GM21619 (cell line): ENCODE measurements at regions not wholly inside any gene's neighbourhood (a gene's known extent, or its start where the extent isn't known, plus 50 kb on each side); places are given as distances from the start of the nearest gene placed in this dataset.
A peak's percentile ranks its signal among the peaks of the same experiment; 100 is the strongest.

Source experiments
- ATAC-seq: cut with Tn5 transposase; IDR thresholded peaks from one replicate; pipeline ENCODE4 v1.9.1; 2021; ENCODE audit not compliant: unreplicated experiment

GRCh38 chr11:115893461-115894099, 389.4 kb upstream of the CADM1 start:
- no peak for ATAC-seq

DNA sequence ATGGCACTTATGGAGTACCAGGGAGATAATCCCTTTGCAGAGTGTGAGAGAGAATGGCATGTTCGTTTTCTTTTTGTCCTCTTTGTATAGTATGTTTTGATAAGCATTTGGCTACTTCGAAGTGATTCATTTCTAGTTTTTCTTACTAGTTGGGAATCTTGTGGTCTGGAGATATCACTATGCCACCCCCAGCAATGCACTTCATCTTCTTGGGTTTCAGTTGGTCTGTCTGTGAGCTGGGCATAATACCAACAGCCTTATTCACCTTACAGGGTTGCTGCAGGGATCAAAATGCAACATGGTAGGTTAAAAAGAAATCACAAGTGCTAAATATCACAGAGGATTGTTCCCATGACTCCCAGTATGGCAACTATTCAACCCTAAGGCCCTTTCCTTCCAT, 387.8 kb upstream of the CADM1 start:
- no peak for ATAC-seq

- no peak for ATAC-seq
Observed at GRCh38 chr11:115891581-115891980, 387.4 kb upstream of the CADM1 start.

- ATAC-seq, result no peak
Observed at GRCh38 chr11:115890500-115890899, 386.3 kb upstream of the CADM1 start.

DNA sequence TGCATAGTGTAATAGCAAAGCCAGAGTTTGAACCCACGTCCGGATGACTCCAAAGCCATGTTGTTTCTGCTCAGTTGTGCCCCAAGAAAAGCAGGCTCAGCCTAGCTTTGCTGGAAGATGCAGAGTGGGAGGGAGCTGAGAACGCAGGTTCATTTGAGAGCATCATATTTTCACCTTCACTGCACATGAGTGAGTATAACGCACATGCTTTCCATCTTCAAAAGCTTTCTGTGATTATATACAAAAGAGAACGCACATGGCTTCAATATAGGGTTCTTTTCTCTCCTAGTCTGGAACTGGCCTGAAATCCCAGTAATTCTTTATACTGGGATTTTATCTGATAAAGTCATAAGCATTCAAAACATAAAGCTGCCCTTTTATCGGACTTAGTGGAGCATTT, 385.5 kb upstream of the CADM1 start:
- ATAC-seq, result no peak

DNA sequence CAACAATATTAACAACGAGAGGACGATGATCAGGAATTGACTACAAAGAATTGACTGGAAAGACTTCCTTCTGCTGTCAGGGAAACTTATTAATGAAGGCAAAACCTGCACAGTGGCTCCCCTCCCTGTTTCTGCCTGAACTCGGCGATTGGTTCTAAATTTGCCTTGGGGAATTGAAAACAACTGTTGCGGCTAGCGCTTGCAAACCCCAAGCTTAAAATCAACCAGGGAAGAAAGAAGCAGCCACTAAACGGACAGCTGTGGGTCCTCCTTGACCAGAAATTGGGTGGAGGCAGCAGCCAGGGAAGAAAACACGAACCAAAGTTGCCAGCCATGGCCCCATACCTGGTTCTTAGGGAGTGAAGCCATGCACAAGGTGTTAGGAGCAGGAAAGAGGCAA, 383.5 kb upstream of the CADM1 start:
- ATAC-seq, result no peak

GRCh38 chr11:115887316-115887715, 383.1 kb upstream of the CADM1 start:
- no peak for ATAC-seq

- no peak for ATAC-seq
Observed at GRCh38 chr11:115886422-115886733, 382.2 kb upstream of the CADM1 start.

GRCh38 chr11:115885535-115886421, 381.6 kb upstream of the CADM1 start:
- ATAC-seq, result no peak

DNA sequence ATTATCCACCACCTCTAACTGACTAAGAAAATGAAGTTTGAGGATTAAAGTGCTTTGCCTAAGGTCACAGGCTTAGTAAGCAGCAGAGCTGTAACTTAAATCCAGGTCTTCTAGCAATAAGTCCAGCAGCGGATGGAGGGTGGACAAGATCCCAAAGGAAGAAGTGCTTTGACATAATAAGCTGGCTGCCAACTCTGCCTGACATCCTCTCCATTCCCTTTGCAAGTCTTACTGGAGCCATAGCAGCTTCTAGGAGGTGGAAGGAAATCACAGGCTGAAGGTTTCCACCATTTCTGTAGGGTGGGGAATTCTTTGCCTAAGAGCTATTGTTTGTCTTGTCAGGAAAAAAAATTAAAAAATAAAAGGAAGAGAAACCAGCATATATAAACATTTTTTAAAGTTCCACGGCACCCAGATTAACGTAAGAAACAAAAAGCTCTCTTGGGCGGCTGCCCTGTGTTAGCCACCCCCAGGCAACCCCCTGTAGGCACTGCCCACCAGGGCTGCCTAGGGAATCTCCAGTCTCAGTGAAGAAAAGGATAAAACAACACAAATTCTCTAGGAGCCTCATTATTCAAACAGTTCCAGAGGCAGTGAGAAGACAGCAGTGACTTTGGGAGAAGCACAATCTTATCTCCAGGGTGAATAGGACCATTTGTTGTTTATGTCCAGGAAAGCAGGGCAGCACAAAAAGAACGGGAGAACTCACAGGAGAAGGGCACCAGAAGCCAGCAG, 380.8 kb upstream of the CADM1 start:
- ATAC-seq, result no peak

GRCh38 chr11:115874843-115875242, 370.6 kb upstream of the CADM1 start:
- peak; percentile 78 for ATAC-seq

DNA sequence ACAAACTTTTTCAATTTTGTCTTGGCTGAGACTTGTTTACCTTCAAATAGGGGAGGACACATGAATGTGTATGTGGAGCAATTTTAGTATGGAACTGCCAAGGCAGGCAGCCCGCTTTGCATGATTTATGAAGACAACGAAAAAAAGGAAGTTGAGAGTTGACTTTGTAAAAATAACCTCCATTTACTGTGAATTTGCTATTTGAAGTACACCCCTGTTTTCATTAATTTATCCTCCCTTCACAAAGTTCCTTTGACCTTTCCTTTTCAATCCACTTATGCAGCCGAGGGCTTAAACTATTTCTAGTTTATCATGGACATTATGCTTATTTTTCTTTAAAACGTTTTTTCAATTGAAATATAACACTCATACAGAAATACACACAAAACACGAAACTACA, 369.6 kb upstream of the CADM1 start:
- ATAC-seq, result no peak

- no peak for ATAC-seq
Observed at GRCh38 chr11:115872416-115872815, 368.2 kb upstream of the CADM1 start.

- no peak for ATAC-seq
Observed at GRCh38 chr11:115871161-115871760, 367.0 kb upstream of the CADM1 start.

GRCh38 chr11:115869780-115870431, 365.7 kb upstream of the CADM1 start:
- ATAC-seq, result peak; percentile 70

DNA sequence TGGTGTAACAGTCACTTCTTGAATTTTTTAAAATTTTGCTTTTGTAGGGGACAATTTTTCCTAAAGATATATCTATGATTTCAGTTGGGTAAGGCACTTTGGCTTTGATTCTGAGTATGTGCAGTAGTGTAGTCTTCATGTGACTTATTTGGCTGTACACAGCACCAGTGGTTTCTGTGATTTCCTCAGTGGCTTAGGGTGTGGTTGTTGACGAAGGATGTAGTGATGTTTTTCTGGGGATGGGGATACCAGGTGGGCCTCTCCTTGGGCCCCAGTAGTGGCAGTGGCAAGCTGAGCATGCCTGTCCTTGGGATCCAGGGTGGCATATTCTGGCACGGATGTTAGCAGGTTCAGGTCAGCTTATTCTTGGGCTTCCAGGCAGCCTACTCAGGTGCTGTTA, 364.9 kb upstream of the CADM1 start:
- no peak for ATAC-seq

GRCh38 chr11:115860246-115860645, 356.0 kb upstream of the CADM1 start:
- no peak for ATAC-seq

DNA sequence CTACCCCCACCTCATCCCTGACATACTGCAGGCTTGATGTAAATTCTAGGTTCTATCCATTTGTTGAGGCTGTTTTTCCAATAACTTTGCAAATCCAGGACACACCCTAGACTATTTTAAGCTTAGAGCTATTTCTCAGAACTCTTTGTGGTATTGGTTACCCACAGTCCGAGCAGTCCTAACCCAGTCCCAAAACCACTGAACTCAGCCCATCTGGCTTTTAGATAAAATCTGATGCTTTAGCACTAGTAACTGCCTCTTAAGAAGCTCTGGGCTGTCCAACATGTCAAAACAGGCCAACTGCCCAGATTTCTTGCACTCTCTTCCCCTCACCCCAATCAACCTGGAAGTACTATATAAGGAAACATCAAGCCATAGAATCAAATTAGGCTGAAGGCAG, 344.4 kb upstream of the CADM1 start:
- no peak for ATAC-seq

DNA sequence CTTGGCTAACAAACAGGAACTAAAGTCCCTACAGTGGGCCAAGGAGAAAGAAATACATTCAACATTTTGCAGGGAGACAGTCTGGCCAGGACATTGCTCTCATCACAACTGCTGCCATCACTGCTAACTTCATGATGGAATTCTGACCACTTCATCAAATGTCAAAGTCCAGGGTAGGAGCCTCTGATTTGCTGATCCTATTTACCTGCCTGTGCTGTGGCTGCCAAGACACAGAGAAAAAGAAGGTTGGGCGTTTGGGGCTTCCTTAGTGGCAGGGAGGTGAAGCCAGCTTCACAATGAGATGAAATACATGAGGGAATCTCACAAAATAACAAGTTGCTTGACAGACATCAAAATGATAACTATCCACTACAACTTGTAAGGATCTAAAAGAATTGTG, 343.9 kb upstream of the CADM1 start:
- no peak for ATAC-seq

GRCh38 chr11:115845872-115846271, 341.7 kb upstream of the CADM1 start:
- ATAC-seq, result no peak

GRCh38 chr11:115843685-115844084, 339.5 kb upstream of the CADM1 start:
- ATAC-seq, result no peak
